GM12864 (cell line): ENCODE measurements at regions not wholly inside any gene's neighbourhood (a gene's known extent, or its start where the extent isn't known, plus 50 kb on each side); places are given as distances from the start of the nearest gene placed in this dataset.

Experiments used
- DNase-seq: peaks from one replicate; pipeline ENCODE4 v3.0.0-alpha.2; 2011; ENCODE audit warnings: low read depth
- H3K4me3 ChIP-seq: 2 replicates; pipeline ENCODE4 v1.5.1; 2011; ENCODE audit warnings: mild to moderate bottlenecking, low read depth, low read length, control low read depth
- CTCF ChIP-seq: IDR thresholded peaks from 2 replicates; pipeline ENCODE4 v1.5.1; 2011; ENCODE audit warnings: low read depth, mild to moderate bottlenecking, moderate library complexity, low read length, control low read depth, inconsistent platforms; ENCODE audit errors: missing control alignments

GRCh38 chr4:136025540-136025939 is 1506.8 kb downstream of the PCDH18 start:
- DNase-seq = no peak
- no peak overlapping the region for H3K4me3 ChIP-seq
- TF ChIP-seq CTCF = no peak

- no peak for DNase-seq
- TF ChIP-seq CTCF = no peak
- no peak overlapping the region for H3K4me3 ChIP-seq
Observed at GRCh38 chr4:136017556-136017955, 1514.7 kb downstream of the PCDH18 start.

GRCh38 chr4:136012220-136012619 is 1520.1 kb downstream of the PCDH18 start:
- H3K4me3 ChIP-seq = no peak overlapping the region
- no peak for TF ChIP-seq CTCF
- no peak for DNase-seq

GRCh38 chr4:136009258-136009832 is 1522.9 kb downstream of the PCDH18 start:
- DNase-seq = no peak
- H3K4me3 ChIP-seq = no peak overlapping the region
- no peak for TF ChIP-seq CTCF

GRCh38 chr4:136007991-136008390 is 1524.3 kb downstream of the PCDH18 start:
- DNase-seq = no peak
- TF ChIP-seq CTCF = no peak
- H3K4me3 ChIP-seq = no peak overlapping the region

GRCh38 chr4:136002316-136002715 is 1530.0 kb downstream of the PCDH18 start:
- TF ChIP-seq CTCF = no peak
- no peak overlapping the region for H3K4me3 ChIP-seq
- DNase-seq = no peak

GRCh38 chr4:136001791-136002190 is 1530.5 kb downstream of the PCDH18 start:
- no peak for DNase-seq
- no peak overlapping the region for H3K4me3 ChIP-seq
- TF ChIP-seq CTCF = no peak
